ENCODE measurements at regions not wholly inside any gene's neighbourhood (a gene's known extent, or its start where the extent isn't known, plus 50 kb on each side); places are given as distances from the start of the nearest gene placed in this dataset.

- no peak for FAIRE-seq
Measured at GRCh38 chr2:167492486-167492885, 604.2 kb downstream of the XIRP2 start.

GRCh38 chr2:167491788-167492187, 603.5 kb downstream of the XIRP2 start:
- no peak for FAIRE-seq

- FAIRE-seq: no peak
Measured at GRCh38 chr2:167490455-167490854, 602.2 kb downstream of the XIRP2 start.

GRCh38 chr2:167489325-167489724, 601.0 kb downstream of the XIRP2 start:
- FAIRE-seq: no peak

- no peak for FAIRE-seq
Measured at GRCh38 chr2:167487728-167488127, 599.4 kb downstream of the XIRP2 start.

GRCh38 chr2:167484875-167485274, 596.6 kb downstream of the XIRP2 start:
- FAIRE-seq: no peak

- no peak for FAIRE-seq
Measured at GRCh38 chr2:167480986-167481309, 592.7 kb downstream of the XIRP2 start.

GRCh38 chr2:167480232-167480985, 592.1 kb downstream of the XIRP2 start:
- FAIRE-seq: no peak

- no peak for FAIRE-seq
Measured at GRCh38 chr2:167478196-167478595, 589.9 kb downstream of the XIRP2 start.

GRCh38 chr2:167475791-167476190, 587.5 kb downstream of the XIRP2 start:
- FAIRE-seq: no peak

- no peak for FAIRE-seq
Measured at GRCh38 chr2:167471734-167472133, 583.5 kb downstream of the XIRP2 start.

GRCh38 chr2:167471332-167471731, 583.1 kb downstream of the XIRP2 start:
- no peak for FAIRE-seq

- no peak for FAIRE-seq
Measured at GRCh38 chr2:167462379-167462778, 574.1 kb downstream of the XIRP2 start.

GRCh38 chr2:167454036-167454435, 565.8 kb downstream of the XIRP2 start:
- no peak for FAIRE-seq

GRCh38 chr2:167451496-167452289, 563.4 kb downstream of the XIRP2 start:
- FAIRE-seq: no peak

- FAIRE-seq: no peak
Measured at GRCh38 chr2:167450364-167450763, 562.1 kb downstream of the XIRP2 start.

- no peak for FAIRE-seq
Measured at GRCh38 chr2:167440382-167440781, 552.1 kb downstream of the XIRP2 start.

- no peak for FAIRE-seq
Measured at GRCh38 chr2:167438206-167438605, 549.9 kb downstream of the XIRP2 start.

GRCh38 chr2:167431949-167432348, 543.7 kb downstream of the XIRP2 start:
- FAIRE-seq: no peak

GRCh38 chr2:167430447-167430846, 542.2 kb downstream of the XIRP2 start:
- FAIRE-seq: no peak

- FAIRE-seq: no peak
Measured at GRCh38 chr2:167424803-167425755, 536.8 kb downstream of the XIRP2 start.

- FAIRE-seq: no peak
Measured at GRCh38 chr2:167424221-167424620, 535.9 kb downstream of the XIRP2 start.

- no peak for FAIRE-seq
Measured at GRCh38 chr2:167423731-167424130, 535.5 kb downstream of the XIRP2 start.
